HG03565 (cell line): ENCODE measurements at regions not wholly inside any gene's neighbourhood (a gene's known extent, or its start where the extent isn't known, plus 50 kb on each side); places are given as distances from the start of the nearest gene placed in this dataset.

Experiments used
- ATAC-seq: cut with Tn5 transposase; IDR thresholded peaks from one replicate; pipeline ENCODE4 v1.9.1; 2021; ENCODE audit warnings: mild to moderate bottlenecking, moderate library complexity; ENCODE audit not compliant: unreplicated experiment

DNA sequence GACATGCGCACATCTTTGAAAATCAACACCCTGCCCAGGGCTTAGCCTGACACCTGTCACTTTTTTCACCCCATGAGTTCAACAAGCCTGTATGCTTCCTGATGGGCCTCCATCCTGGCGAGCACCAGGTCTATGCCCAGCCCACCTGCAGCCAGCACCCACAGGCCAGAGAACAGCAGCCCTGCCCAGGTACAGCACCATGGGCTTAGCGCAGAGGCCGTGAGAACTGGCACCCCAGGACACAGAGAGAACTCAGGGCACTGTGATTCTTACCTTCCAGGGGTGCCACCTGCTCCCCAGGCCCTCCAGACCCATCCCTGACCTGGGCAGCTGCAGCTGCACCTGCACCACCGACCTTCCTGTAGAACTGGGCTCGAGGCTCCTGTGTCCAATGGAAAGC, 536.6 kb downstream of the TCERG1L start:
- no peak for ATAC-seq

DNA sequence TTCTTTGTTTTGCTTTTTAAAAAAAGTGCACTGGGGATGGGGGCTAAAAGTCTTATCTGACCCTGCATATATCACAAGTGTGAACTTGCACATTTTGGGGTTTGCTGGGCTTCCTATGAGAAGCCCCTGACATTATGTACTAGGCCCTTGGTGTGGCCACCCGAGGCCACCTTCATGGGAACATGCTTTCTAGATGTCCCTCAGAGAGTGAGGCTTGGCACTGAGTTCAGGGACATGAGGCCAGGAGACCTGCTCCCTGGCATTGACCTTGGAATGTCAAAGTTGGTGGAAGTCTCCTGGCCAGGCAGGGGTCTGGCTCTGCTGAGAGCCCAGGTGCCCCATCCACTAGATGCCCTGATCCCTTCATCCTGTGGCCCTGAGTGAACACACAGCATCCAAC, 536.2 kb downstream of the TCERG1L start:
- no peak for ATAC-seq

DNA sequence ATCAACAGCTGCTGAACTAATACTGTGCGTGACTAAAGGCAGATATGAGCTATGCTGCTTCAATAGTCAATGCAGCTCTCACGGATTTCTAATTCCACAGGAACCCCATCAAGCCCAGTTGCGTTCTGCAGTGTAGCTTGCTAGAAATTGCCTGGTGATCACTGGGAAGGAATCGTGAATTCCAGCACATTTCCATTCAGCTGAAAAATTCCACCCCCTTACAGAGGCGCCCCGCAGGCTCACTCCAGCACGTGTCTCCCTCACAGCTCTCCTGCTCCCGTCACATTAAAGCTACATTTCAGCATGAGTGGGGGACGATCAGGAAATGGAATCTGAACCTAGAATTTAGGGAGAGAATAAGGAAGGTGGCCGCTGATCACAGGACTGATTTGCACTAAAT, 534.8 kb downstream of the TCERG1L start:
- ATAC-seq = no peak

DNA sequence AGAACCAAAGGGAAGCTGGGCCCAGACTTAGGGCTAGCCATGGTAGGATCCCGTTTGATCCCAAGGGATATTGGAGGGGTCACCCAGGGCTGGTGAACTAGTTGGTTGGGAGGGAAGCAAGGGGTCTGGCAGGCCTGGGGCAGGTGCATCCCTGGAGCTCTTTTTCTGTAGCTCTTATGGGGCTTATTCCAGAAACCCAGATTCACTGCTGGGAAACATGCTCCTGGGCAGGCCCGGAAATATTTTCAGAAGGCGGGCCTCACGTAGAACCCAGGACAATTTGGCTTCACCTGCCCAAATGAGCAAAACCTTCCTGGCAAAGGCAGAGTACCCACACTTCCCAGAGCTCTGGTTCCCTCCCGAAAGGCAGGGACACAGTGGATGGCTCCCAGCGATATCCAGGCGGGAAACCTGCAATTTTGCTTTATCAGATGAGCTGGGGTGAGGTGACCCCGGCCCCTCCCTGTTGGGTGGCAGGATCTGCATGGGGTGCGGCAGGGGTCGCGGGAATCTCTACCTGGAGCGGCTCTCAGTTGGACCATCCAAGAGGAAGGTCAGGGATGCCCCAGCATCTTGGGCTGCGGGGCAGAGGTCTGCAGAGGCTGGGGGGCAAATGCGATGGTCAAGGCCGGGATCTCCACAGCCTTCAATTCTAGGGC, 533.9 kb downstream of the TCERG1L start:
- no peak for ATAC-seq

DNA sequence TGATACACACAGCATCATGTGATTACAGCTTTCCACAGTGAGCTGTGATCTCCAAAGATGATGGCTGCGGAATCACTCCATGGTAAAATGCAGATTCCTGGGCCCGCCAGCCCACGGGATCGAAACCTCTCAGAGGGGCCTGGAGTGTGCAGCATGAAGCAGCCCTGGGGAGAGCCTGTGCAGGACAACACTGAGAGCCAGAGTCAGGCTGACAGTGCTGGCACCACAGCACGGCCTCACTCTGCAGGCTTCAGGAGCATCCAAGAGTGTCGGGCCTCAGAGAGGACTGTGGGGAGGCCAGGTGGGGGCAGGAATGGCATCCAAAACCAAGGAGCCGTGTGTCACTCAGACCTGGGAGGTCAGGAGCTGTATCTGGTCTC, 533.4 kb downstream of the TCERG1L start:
- ATAC-seq = no peak

DNA sequence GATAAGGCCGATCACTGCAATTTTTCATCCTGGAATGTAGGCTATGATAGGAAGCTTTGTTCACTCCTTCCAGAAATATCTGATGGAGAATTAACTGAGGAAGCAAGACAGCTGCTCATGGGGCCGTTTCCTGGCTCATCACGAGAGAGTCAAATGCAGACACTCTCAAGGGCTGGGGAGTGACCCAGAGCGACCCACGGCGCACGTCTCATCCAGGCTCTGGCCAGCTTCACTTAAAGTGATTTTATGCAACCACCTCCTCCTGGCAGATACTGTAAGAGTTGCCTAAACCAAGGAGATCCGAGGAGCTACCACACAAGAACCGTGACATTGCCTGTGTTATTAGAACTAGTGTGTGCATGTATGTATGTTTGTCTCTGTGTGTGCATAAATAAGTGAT, 530.8 kb downstream of the TCERG1L start:
- ATAC-seq = no peak

DNA sequence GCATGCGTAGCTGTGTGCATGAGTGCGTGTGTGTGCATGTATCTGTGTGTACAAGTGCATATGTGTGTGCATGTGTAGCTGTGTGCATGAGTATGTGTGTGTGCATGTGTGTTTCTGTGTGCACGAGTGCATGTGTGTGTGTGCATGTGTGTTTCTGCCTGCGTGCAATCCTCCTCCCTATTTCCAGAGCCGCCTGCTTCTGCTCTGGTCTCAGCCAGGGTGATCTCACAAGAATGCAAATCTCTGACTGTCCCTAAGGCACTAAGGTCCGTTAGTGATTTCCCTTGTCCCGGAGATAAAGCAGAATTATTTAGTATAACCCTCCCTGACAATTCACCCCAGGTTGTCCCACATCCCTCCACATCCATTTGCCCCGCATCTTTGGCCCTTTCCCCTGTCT, 530.3 kb downstream of the TCERG1L start:
- no peak for ATAC-seq

DNA sequence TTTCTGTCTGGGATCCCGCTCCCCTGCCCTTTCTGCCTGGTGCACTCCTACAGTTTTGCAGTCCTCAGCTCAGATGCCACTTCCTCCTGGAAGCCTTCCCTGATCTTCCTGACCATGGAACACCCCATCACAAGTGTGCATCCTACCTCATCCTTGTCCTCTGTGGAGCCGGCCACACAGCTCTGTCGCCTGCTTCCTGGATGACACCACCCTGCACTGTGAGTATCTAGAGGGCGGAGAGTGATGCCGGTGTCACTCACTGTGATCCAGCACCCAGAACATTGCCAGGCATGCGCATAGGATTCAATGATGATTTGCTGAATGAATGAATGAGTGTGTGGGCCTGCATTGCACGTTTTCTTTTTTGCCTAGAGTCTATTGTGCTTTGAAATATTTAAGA, 529.9 kb downstream of the TCERG1L start:
- ATAC-seq = no peak

DNA sequence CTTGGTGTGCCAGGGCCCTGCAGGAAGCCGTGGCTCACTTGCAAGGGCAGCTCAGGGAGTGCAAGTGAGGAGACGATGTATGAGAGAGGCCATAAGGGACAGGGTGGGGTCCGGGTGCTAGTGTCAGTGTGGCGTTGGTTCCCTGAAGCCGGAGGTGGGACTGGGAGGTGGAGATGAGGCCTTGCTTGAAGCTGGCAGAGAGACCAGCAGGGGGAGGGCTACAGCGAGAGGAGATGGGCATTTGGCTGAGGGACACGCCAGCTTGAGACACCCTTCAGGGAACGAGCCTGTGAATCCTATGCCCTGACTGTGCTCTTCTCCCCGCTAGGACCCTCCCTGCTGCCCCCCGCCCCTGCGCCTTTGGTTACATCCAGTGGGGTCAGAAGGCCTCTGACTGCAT, 529.1 kb downstream of the TCERG1L start:
- ATAC-seq = no peak

DNA sequence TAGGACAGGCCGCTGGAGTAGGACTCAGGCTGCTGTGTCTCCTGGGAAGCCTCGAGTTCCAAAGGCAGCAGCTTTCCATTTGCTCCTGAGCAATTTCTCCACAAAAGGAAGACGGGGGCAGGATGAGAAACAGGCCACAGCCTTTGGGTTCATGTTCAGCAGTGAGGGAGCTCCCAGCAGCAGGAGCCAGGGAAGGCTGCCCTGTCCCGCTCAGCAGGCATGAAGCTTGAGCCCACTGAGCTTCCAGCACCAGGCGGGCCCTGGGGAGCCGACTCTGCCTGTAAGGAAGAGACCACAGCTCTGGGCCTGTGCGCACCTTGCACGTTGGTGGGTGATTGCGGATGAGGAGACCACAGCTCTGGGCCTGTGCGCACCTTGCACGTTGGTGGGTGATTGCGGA, 527.2 kb downstream of the TCERG1L start:
- ATAC-seq = no peak

DNA sequence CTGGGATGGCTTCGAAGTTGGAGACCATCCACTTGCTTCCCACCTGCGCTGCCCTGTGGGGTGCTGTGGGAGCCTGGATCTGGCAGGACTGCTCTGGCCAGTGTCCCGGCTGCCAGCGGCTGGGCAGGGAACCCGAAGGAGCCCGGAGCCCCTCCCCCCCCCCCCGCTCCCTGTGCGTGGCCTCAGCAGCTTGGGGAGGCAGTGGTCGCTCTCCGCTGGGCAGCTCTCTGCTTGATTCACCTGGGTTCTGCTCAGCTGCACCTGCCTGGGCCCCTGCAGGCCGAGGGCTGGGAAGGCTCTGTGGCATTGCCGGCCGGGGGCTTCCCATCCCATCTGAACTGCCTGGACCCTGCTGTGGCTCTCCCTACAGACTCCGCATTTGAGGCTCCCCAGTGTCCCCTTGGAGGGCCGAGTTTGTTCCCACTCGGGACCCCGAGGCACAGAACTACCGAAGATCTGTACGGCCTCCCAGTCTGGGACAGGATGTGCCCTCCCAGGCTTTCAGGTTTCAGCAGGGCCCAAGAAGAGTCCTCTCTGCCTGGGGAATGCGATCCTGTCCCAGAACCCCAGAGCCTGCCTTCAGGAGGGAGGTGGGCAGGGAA, 525.1 kb downstream of the TCERG1L start:
- no peak for ATAC-seq

DNA sequence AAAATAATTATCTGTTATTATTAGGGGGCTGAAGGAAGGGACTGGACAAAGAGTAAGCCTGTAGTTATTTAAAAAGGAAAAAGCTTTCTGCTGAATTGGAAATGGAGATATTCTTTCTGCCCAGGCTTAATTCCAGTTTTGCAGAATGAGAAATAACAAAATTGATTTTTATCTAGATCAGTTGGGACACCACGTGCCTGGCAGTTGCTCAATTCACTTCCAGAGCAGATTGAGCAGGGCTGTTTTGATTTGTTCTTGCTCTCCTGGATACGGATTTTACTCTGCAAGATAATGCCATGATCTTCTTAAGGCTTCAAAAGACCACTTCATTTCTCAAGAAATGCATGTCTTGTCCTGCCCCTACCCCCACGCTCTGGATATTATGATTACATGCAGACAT, 524.3 kb downstream of the TCERG1L start:
- no peak for ATAC-seq

DNA sequence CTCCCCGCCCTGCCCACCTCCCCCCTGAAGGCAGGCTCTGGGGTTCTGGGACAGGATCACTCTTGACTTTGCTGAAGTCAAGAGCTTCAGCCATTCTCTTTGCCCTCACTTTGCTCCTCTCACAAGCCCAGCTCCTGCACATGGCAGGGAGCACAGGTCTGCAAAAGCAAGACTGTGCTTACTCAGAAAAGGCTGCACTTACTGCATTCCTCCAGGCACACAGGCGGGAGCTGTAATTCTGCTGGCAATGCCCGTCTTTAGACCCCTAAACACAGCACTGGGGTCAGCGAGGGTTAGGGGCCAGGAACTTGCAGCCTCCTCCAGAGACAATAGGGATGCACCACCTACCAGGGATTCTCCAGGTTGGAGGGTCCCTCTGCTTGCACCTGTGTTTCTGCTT, 523.7 kb downstream of the TCERG1L start:
- ATAC-seq = no peak

DNA sequence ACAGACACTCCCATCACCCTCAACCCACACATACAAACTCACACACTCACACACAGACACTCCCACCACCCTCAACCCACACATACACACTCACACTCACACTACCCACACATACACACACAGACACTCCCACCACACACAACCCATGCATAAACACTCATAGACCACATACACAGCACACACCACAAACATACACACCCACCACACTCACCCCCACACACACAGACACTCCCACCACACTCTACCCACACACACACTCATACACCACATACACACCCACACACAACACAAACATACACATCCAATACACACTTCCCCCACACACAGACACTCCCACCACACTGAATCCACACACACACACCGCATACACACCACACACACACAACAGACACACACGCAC, 521.2 kb downstream of the TCERG1L start:
- ATAC-seq = no peak

DNA sequence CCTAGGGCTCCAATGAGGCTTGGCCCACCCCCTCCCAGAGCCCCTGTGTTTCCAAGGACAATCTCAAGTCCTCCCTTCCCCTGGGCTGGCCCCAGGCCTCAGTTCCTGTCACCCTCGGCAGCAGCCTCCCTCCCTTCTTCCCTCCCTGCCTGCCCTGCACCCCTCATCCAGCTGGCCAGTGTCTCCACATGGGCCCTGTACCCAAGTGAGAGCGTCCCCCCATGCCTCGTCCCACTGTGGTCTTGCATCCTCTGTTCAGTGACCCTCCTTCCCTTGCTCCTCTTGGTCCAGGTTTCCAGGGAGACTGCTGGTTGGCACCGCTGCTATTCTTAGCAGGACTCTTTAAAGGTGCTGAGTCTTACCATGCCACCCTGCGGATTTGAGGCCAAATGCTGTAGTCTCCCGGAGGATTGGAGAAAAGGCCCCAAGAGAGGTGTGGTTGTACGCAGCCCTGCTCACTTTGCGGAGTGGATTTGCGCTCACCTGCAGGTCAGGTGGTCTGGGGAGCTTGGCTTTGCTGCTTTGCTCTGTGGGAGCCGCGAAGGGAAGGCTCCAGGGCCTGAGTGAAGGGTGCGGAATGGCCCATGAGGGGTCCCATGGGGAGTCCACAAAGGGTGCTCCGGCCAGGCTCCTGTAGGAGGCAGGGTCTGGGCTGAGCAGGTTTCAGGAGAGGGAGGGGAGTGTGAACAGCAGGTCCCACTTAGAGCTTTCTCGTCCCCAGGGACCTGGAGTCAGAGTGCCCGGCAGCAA, 519.2 kb downstream of the TCERG1L start:
- no peak for ATAC-seq

DNA sequence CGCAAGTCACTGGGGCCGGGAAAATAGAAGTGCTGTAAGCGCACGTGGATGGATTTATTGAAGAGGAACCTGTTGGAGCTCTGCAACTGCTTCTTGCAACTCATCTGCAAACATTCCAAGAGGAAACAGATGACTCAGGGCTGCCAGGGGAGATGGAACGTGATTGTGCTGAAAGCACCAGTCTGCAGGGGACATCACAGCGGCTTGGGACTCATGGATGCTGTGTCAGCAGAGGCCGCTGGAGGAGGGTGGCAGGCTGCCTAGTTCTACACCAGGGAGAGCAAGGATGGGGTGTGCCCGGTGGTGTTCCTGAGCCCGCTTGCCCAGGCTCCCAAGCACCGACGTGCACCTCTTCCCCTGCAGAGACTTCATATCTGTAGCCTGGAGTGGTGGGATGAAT, 515.7 kb downstream of the TCERG1L start:
- ATAC-seq = no peak

DNA sequence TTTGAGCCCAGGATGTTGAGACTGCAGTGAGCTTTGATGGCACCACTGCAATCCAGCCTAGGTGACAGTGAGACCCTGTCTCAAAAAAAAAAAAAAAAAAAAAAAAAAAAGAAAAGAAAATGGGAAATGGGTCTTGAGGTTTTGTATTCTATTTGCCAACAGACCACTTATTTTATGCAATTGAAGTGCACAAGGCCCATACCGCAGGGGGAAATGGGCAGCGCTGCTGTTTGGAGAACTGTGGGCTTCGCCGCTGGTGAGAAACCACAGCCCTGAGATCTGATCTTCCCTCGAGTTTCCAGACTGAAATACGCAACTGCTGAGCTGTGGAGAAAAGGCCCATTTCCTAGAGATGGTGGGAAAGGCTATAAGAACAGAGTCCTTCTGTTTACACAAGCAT, 512.0 kb downstream of the TCERG1L start:
- no peak for ATAC-seq

DNA sequence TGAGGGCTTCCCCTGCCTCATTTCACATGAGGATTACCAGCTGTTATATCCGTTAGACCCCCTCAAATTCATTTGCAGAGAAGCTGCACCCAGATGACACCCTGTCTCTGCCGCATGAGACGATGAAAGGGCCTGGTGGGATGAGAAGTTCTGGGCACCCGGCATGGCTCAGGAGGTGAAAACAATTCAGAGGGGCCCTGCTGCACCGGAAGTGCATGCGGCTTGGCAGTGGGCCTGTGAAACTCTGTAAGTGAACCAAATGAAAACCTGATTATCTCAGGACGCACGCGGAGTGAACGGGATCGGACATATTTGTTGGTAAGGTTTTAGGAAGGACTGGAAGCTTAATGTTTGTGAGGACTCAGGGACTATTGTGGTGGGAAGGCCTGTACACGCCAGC, 511.2 kb downstream of the TCERG1L start:
- ATAC-seq = no peak

DNA sequence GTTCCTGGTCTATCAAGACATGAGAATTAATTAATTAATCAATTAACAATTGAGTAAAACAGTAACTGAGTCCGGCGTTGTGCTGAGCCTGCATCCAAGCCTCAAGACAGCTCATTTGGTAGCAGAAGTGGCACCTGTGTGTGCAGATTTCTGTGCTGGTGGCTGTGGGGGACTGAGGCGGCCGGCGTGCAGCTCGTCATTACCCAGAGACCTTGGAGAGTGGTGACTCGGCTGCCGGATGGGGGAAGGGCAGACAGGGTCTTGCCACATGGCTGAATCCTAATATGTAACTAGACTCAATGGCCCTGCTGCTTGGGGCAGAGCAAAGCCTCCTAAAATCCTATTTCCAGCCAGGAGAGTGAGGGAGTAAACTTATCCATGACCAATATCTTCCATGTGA, 510.2 kb downstream of the TCERG1L start:
- ATAC-seq = no peak

DNA sequence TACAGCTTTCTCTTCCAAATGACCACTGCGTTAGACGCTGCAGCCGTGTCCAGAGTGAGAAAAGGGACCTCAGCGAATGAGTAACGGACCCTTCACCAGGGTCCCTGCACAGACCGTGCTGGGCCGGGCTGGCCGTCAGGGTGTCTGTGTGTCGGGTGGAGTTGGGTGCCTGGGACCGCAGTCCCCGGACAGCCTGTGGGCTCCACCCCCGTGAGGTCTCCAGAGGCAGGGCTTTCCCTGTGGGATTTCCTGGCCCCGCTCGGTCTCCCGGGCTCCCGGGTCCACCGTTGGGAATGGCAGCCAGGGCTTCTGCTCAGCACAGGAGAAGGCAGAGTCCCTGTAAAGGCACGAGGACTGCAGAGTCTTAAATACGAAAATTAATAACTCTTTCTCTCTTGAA, 509.7 kb downstream of the TCERG1L start:
- ATAC-seq = no peak

DNA sequence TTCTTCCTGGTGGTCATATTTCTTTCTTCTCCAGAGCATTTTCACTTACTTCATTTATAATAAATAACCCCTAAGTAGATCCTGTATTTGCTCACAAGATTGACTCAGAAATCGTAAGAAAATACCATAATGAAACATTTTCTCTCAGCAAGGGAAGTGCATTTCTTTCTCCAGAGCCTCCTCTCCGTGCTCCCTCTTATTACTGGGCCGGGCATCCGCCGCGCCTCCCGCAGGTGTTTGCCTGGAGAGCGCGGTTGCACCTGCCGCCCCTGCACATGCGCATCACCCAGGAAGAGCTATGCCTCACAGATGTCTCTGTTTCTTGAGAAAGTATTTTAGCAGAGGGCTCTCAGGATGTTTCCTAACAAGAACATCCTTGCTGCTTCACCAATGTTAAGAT, 509.2 kb downstream of the TCERG1L start:
- no peak for ATAC-seq

DNA sequence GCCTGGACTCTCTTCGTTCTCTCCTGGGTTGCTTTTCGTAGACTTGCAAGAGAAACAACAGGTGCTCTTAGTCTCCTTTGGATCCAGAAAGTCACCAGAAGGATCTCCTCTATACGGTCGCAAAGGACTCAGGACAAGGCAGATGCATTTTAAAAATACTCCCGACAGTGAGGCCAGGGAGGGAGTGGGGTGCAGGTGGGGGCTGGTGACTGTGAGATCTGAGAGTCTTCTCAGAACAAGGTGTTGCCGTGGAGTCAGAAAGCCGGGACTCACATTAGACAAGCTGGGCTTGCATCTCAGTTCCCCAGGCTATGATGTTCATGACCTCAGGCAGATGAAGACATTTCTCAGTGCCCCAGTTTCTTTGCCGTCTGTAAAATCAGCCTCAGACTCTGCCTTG, 507.2 kb downstream of the TCERG1L start:
- ATAC-seq = no peak
